Natural killer cell treated with Interleukin-12 subunit alpha and Interleukin-12 subunit beta and Interleukin-15 and Interleukin-18, amount 100 ng/mL, for 72 hours (primary cell): ENCODE measurements at regions not wholly inside any gene's neighbourhood (a gene's known extent, or its start where the extent isn't known, plus 50 kb on each side); places are given as distances from the start of the nearest gene placed in this dataset.
"Not testable (repeated sequence)": the region's sequence is repeated elsewhere in the genome, so short reads cannot be mapped to it uniquely, and the experiment has no call there.

Experiments used
- ATAC-seq, 2 donors: fragments of 150-1000 bp; cut with Tn5 transposase in 1 of 2; sonication (Bioruptor Pico), chemical (Tn5 transposase) in 1 of 2; 2 replicates each; pipeline ENCODE4 v1.10.0; 2021
- DNase-seq: peaks from one replicate; pipeline ENCODE4 v3.0.0; 2022; ENCODE audit warnings: low spot score
- H3K27ac Mint-ChIP-seq, 2 donors: 1 replicate in 1 of 2; 2 replicates in 1 of 2; pipeline ENCODE4 v1.8.0; 2022; ENCODE audit warnings: mixed read lengths in 2 of 2, mild to moderate bottlenecking in 1 of 2, moderate library complexity in 1 of 2
- H3K27me3 Mint-ChIP-seq, 2 donors: 1 replicate in 1 of 2; 2 replicates in 1 of 2; pipeline ENCODE4 v1.8.0; 2022; ENCODE audit warnings: mixed read lengths in 2 of 2
- H3K36me3 Mint-ChIP-seq: one replicate; pipeline ENCODE4 v1.8.0; 2022; ENCODE audit warnings: mixed read lengths
- H3K4me1 Mint-ChIP-seq, 2 donors: 1 replicate in 1 of 2; 2 replicates in 1 of 2; pipeline ENCODE4 v1.8.0; 2022; ENCODE audit warnings: low read depth in 2 of 2, mixed read lengths in 2 of 2, mild to moderate bottlenecking in 1 of 2
- H3K4me3 Mint-ChIP-seq: one replicate; pipeline ENCODE4 v1.8.0; 2022; ENCODE audit warnings: mixed read lengths
- H3K9me3 Mint-ChIP-seq: 2 replicates; pipeline ENCODE4 v1.8.0; 2022; ENCODE audit warnings: mixed read lengths

DNA sequence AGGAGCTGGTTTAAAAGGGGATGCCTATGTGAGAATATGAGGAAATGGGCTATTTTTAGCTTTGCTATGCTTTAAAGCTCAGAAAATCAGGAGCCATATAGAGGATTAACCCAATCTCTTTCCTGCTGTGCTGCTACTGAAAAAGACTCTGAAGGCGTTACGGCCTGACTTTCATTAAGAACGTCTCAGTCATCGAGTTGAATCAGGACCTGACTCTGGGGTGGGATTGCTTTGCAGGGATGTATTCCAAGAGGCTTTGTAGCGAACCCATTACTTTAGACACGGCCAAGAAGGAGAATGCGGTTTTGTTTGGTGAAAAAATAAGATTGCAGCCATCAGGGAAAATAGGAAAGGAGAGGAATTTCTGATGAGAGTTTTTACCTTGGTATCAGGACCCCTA is 426.9 kb downstream of the CCSER2 start:
- H3K4me3 Mint-ChIP-seq, result no peak overlapping the region
- no peak for DNase-seq
- no peak overlapping the region for H3K27ac Mint-ChIP-seq
- ATAC-seq, result no peak
- peaks cover 6% of the 10 kb centered on the region for H3K9me3 Mint-ChIP-seq
- H3K4me1 Mint-ChIP-seq, result no peaks in the 10 kb centered on the region
- no peaks in the 10 kb centered on the region for H3K27me3 Mint-ChIP-seq
- H3K36me3 Mint-ChIP-seq, result no peaks in the 10 kb centered on the region

DNA sequence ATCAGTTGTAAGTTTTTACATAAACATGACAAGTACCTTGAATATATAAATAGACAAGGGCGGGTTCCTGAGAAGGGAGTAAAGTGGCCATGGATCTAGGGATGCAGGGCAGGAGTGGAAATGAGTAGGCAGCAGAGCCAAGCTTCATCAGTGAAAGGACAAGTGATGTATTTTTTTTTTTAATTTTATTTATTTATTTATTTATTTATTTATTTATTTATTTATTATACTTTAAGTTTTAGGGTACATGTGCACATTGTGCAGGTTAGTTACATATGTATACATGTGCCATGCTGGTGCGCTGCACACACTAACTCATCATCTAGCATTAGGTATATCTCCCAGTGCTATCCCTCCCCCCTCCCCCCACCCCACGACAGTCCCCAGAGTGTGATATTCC is 428.3 kb downstream of the CCSER2 start:
- ATAC-seq, H3K27ac Mint-ChIP-seq, DNase-seq, H3K9me3 Mint-ChIP-seq, H3K4me3 Mint-ChIP-seq, H3K4me1 Mint-ChIP-seq, H3K36me3 Mint-ChIP-seq, H3K27me3 Mint-ChIP-seq: not testable (repeated sequence)

DNA sequence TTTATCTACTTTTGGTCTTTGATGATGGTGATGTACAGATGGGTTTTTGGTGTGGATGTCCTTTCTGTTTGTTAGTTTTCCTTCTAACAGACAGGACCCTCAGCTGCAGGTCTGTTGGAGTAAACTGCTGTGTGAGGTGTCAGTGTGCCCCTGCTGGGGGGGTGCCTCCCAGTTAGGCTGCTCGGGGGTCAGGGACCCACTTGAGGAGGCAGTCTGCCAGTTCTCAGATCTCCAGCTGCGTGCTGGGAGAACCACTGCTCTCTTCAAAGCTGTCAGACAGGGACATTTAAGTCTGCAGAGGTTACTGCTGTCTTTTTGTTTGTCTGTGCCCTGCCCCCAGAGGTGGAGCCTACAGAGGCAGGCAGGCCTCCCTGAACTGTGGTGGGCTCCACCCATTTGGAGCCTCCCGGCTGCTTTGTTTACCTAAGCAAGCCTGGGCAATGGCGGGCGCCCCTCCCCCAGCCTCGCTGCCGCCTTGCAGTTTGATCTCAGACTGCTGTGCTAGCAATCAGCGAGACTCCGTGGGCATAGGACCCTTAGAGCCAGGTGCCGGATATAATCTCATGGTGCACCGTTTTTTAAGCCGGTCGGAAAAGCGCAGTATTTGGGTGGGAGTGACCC is 433.7 kb downstream of the CCSER2 start:
- H3K27ac Mint-ChIP-seq, DNase-seq, H3K4me3 Mint-ChIP-seq, H3K27me3 Mint-ChIP-seq, H3K36me3 Mint-ChIP-seq, H3K4me1 Mint-ChIP-seq, H3K9me3 Mint-ChIP-seq, ATAC-seq: not testable (repeated sequence)

DNA sequence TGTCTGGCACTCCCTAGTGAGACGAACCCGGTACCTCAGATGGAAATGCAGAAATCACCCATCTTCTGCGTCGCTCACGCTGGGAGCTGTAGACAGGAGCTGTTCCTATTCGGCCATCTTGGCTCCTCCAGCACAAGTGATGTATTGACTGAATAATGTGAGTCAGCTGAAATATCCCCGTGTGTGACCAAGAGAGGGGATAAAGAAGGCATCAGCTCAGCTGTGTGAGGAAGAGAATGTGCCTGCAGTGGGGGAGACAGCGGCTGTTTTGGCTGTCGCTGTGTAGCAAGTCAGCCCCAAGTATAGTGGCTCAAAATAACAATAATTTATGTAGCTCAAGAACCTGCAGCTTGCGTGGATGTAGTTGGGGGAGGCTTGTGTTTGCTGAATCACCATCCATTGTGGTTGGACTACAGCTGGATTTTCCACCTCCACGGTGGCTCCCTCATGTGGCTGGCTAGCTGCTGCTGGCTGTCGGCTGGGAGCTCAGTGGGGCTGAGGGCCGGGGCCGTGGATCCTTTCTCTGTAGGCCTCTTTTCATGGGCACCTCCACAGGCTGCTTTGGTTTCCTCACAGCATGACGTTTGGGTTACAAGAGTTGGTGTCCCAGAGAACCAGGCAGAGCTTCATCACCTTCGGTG is 434.5 kb downstream of the CCSER2 start:
- Mint-ChIP-seq H3K36me3 (no peaks in the 10 kb centered on the region), H3K27ac (no peak overlapping the region), H3K4me3 (no peak overlapping the region), H3K4me1 (no peaks in the 10 kb centered on the region), H3K27me3 (no peaks in the 10 kb centered on the region), H3K9me3 (no peaks in the 10 kb centered on the region)
- no peak for ATAC-seq
- no peak for DNase-seq

DNA sequence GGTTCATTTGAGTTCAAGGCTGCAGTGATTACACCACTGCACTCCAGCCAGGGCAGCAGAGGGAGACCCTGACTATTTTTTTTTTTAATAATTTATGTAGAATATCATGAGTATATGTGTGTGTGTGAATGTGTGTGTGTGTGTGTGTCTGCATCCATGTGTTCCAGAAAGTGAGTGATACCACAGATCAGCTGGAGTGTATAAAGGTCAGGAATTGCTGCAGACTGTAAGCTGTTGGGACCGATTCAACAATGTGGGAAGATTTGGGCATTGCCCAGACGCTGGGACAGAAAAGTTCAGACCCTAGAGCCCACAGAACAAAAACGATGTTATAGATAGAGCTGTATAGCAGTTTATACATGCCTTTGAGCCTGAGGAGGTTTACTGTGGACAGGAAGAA is 435.6 kb downstream of the CCSER2 start:
- Mint-ChIP-seq H3K4me1 (no peaks in the 10 kb centered on the region), H3K27me3 (no peaks in the 10 kb centered on the region), H3K27ac (no peak overlapping the region), H3K4me3 (no peak overlapping the region), H3K9me3 (no peaks in the 10 kb centered on the region), H3K36me3 (no peaks in the 10 kb centered on the region)
- ATAC-seq, result no peak
- no peak for DNase-seq

DNA sequence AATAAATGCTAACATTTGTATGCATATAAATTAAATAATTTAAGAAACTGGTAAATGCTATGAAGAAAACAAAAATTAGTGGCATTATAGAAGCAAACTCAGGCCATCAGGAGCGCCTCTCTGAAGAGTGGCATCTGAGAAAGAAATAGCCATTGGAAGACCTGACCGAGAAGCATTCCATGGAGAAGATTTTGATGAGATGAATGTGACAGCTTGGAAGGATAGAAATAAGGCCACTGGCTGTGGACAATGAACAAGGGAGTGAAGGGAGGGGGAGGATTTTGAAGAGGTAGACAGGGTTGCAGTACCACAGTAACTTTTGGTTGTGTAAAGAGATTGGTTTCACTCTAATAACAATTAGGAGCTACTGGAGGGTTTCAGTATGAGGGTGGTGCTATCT is 436.7 kb downstream of the CCSER2 start:
- no peak overlapping the region for H3K4me3 Mint-ChIP-seq
- no peak overlapping the region for H3K27ac Mint-ChIP-seq
- H3K4me1 Mint-ChIP-seq, result no peaks in the 10 kb centered on the region
- no peak for DNase-seq
- H3K36me3 Mint-ChIP-seq, result no peaks in the 10 kb centered on the region
- no peaks in the 10 kb centered on the region for H3K27me3 Mint-ChIP-seq
- ATAC-seq, result no peak
- no peaks in the 10 kb centered on the region for H3K9me3 Mint-ChIP-seq

GRCh38 chr10:84765656-84766055 is 437.3 kb downstream of the CCSER2 start:
- no peaks in the 10 kb centered on the region for H3K36me3 Mint-ChIP-seq
- no peaks in the 10 kb centered on the region for H3K9me3 Mint-ChIP-seq
- DNase-seq (no peak), ATAC-seq (no peak)
- no peaks in the 10 kb centered on the region for H3K27me3 Mint-ChIP-seq
- H3K27ac Mint-ChIP-seq, result no peak overlapping the region
- no peak overlapping the region for H3K4me3 Mint-ChIP-seq
- no peaks in the 10 kb centered on the region for H3K4me1 Mint-ChIP-seq

- Mint-ChIP-seq H3K9me3 (no peaks in the 10 kb centered on the region), H3K4me3 (no peak overlapping the region), H3K4me1 (no peaks in the 10 kb centered on the region), H3K27me3 (no peaks in the 10 kb centered on the region), H3K36me3 (no peaks in the 10 kb centered on the region), H3K27ac (no peak overlapping the region)
- DNase-seq (no peak), ATAC-seq (no peak)
Measured at GRCh38 chr10:84766923-84767322, 438.5 kb downstream of the CCSER2 start.

DNA sequence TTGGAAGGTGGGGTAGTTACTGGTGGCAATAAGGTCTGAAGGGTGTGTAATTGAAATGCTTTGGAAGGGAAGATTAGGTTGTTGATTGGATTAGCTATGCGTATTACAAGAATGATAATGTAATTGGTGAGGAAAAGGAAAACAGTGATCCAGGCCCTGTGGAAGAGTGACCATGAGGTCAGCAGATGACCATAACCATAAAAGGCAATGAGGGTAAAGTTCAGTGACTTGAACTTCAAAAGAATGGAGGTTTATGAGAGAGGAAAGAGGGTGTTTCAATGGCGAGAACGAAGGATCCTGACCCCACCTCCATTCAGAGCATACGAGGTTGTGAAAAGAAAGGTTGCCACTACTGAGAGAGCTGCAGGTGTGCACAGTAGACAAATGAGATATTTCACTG is 439.7 kb downstream of the CCSER2 start:
- H3K9me3 Mint-ChIP-seq, result no peaks in the 10 kb centered on the region
- no peak overlapping the region for H3K4me3 Mint-ChIP-seq
- H3K4me1 Mint-ChIP-seq, result no peaks in the 10 kb centered on the region
- no peaks in the 10 kb centered on the region for H3K27me3 Mint-ChIP-seq
- ATAC-seq, result no peak
- no peak overlapping the region for H3K27ac Mint-ChIP-seq
- no peaks in the 10 kb centered on the region for H3K36me3 Mint-ChIP-seq
- no peak for DNase-seq

DNA sequence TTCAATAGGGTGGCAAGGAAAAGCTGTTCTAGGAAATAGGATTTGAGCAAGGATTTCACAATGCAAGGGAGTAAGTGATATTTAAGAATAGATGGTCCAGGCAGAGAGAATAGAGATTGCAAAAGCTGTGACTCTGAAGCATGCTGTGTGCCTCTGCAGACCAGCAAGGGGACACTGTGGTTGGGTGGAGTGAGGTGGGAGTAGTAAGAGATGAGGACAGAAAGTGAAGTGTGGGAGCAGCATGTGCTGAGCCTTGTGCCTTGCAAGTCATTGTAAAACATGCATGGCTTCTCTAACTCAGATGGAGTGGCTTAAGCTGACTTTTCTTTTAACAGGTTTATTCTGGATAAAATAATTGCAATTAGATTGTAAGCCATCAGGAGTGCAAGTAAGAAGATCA is 442.4 kb downstream of the CCSER2 start:
- H3K4me3 Mint-ChIP-seq, result no peak overlapping the region
- H3K4me1 Mint-ChIP-seq, result no peaks in the 10 kb centered on the region
- H3K36me3 Mint-ChIP-seq, result no peaks in the 10 kb centered on the region
- ATAC-seq (no peak), DNase-seq (no peak)
- H3K27ac Mint-ChIP-seq, result no peak overlapping the region
- H3K27me3 Mint-ChIP-seq, result no peaks in the 10 kb centered on the region
- H3K9me3 Mint-ChIP-seq, result no peaks in the 10 kb centered on the region

DNA sequence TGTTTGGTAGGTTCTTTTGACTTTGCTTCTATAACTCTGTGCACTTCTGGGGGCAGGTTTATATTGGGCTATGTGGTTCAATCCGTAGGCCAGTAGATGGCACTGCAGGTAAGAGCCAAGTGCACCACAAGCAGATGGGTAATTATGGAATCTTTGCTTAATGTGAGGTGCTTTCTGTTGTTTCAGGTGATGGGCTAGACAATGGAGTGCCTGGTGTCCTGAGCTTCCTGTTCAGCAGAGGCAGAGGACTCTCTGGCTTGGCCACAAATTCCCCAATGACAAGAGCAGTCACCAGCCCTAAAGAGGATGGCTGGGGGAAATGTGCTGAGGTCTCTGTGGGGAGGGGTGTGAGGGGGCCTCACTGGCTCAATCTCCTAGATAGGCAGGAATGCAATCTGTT is 455.0 kb downstream of the CCSER2 start:
- no peak for DNase-seq
- Mint-ChIP-seq H3K4me3 (no peak overlapping the region), H3K27ac (no peak overlapping the region), H3K9me3 (peaks cover 2% of the 10 kb centered on the region), H3K36me3 (no peaks in the 10 kb centered on the region), H3K27me3 (no peaks in the 10 kb centered on the region), H3K4me1 (no peaks in the 10 kb centered on the region)
- ATAC-seq, result no peak

DNA sequence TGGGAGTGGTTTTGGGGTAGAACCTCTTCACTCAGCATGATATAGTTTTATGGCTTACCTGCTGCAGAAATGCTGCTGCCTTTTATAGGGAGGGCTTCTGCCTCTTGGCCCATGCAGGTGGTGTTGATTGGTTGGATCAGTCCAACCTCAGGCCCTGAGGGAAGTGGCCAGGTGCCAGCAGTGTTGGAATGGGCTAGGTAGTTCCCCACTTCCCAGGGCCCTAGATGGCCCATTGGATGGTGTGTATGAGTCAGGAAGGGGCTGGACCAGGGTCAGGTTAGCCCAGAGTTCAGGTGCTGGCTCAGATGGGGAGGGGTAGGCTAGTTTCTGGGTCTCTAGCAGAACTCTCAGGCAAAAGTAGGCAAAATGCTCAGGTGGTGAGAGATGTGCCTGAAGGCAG is 455.5 kb downstream of the CCSER2 start:
- no peak for DNase-seq
- no peaks in the 10 kb centered on the region for H3K4me1 Mint-ChIP-seq
- H3K27me3 Mint-ChIP-seq, result no peaks in the 10 kb centered on the region
- H3K36me3 Mint-ChIP-seq, result no peaks in the 10 kb centered on the region
- H3K9me3 Mint-ChIP-seq, result peaks cover 2% of the 10 kb centered on the region
- ATAC-seq, result no peak
- no peak overlapping the region for H3K27ac Mint-ChIP-seq
- no peak overlapping the region for H3K4me3 Mint-ChIP-seq

GRCh38 chr10:84784749-84785148 is 456.4 kb downstream of the CCSER2 start:
- DNase-seq (no peak), ATAC-seq (no peak)
- Mint-ChIP-seq H3K4me1 (no peaks in the 10 kb centered on the region), H3K4me3 (no peak overlapping the region), H3K9me3 (peaks cover 2% of the 10 kb centered on the region), H3K27me3 (no peaks in the 10 kb centered on the region), H3K36me3 (no peaks in the 10 kb centered on the region), H3K27ac (no peak overlapping the region)

DNA sequence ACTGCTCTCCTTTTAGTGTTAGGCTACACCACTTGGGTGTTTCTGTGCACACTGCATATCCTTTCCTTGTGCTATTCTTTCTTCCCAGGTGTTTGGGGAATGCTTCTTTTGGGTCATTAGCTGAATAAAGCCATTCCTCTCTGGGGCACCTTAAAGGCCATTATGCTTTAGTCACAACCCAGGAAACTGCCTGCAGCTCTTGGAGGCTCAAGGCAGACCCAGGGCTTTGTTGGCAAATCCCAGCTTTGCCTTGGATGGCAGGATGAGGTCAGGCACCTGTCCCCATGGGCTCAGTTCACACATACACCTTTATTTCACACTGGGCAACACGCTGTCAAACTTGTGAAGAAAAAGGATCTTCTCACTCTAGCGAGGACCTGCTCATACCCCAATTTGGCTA is 460.6 kb downstream of the CCSER2 start:
- DNase-seq (no peak), ATAC-seq (peak in 1 of 2 donors; percentile 50)
- H3K4me1 Mint-ChIP-seq, result no peaks in the 10 kb centered on the region
- H3K9me3 Mint-ChIP-seq, result no peaks in the 10 kb centered on the region
- no peaks in the 10 kb centered on the region for H3K36me3 Mint-ChIP-seq
- no peaks in the 10 kb centered on the region for H3K27me3 Mint-ChIP-seq
- no peak overlapping the region for H3K4me3 Mint-ChIP-seq
- H3K27ac Mint-ChIP-seq, result no peak overlapping the region

GRCh38 chr10:84798312-84798711 is 469.9 kb downstream of the CCSER2 start:
- DNase-seq, result no peak
- H3K27ac Mint-ChIP-seq, result no peak overlapping the region
- H3K9me3 Mint-ChIP-seq, result no peaks in the 10 kb centered on the region
- H3K36me3 Mint-ChIP-seq, result no peaks in the 10 kb centered on the region
- no peak overlapping the region for H3K4me3 Mint-ChIP-seq
- H3K27me3 Mint-ChIP-seq, result no peaks in the 10 kb centered on the region
- ATAC-seq, result no peak
- H3K4me1 Mint-ChIP-seq, result no peaks in the 10 kb centered on the region
